ENCODE measurements at regions not wholly inside any gene's neighbourhood (a gene's known extent, or its start where the extent isn't known, plus 50 kb on each side); places are given as distances from the start of the nearest gene placed in this dataset.

DNA sequence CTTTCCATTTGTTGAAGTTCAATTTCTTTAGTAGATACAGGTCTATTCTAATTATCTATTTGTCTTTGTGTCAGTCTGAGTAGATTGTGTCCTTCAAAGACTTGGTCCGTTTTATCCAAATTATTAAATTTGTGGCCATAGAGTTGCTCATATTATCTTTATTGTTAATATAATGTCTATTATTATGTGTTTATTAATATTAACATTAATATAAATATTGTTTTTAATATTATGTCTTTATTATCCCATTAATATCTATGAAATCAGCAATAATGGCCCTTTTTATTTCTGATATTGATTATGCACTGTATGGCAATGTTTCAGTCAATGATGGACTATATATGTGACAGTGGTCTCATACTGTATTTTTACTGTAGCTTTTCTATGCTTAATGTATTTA, 2067.3 kb upstream of the AGA start:
- DNase-seq = no peak

GRCh38 chr4:179521952-179522351, 2079.7 kb upstream of the AGA start:
- no peak for DNase-seq

DNA sequence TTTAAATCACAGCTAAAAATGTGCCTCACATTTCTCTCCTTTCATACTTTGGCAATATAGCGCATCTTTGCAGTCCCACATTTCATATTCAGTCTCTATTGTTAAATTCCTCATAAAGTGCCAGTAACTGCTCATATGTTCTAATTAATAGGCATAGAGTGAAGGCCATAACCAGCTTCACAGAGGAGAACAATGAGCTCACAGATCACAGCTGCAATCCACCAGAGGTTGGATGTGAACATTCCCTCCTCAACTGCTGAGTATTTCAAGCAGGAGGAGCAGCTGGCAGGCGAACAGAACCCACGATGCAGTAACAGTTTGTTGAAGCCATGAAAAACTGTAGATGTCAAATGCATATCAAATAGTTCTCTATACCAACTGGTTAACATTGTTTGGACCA, 2088.7 kb upstream of the AGA start:
- no peak for DNase-seq

- no peak for DNase-seq
These were observed 2094.5 kb upstream of the AGA start for GRCh38 chr4:179536694-179537093.

GRCh38 chr4:179539641-179540040, 2097.4 kb upstream of the AGA start:
- no peak for DNase-seq

DNA sequence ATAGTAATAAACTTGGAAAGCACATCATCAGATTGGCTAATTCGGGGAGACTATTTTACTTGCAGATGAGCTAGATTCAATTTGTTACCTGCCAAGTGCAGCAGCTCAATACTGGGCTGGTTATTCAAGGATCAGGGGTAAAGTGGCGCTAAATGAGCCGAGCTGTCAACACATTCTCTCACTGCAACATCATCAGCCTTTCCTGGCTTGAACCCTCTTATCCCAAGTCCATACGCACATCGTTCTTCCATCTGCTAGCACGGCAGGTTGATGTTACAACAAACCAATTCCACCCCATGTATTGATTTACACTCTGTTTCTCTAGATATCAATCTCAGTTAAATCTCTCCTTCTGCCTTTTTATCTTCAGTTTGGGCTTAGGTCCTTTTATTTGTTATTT, 2101.5 kb upstream of the AGA start:
- DNase-seq = no peak

DNA sequence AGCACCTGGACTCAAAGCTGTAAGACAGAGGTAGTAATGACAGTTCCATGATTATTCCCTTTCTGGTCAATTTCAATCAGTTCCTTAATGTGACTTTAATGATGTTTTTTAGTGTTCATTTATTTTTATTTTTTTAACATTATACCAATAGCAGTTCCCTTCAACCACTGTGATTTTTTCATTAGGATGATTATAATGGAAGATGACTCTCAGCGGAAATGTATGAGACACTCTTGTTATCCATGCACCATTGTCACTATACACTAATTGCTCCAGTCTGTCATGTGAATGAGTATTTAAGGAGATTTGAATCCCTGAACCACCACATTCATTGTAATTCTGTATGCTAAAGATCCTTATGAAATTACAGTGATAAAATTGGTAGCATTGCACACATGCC, 2102.3 kb upstream of the AGA start:
- no peak for DNase-seq

DNA sequence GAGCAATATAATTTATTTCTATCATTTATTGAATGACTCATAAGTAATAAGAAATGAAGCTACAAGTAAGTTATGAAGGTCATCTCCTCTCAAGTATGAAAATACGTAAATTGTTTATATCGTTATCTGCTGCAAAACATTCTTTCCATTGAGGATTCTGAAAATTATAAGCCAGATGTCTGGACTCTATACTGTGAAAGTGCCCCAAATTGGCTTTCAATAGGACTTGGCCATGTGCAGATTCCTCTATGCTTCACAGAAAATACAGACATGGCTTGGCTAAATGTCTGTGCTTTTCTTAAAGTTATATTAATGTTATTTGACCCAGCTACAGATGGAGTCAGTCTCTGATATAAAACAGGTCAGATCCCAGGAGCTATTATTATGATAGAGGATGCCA, 2109.9 kb upstream of the AGA start:
- DNase-seq = no peak

DNA sequence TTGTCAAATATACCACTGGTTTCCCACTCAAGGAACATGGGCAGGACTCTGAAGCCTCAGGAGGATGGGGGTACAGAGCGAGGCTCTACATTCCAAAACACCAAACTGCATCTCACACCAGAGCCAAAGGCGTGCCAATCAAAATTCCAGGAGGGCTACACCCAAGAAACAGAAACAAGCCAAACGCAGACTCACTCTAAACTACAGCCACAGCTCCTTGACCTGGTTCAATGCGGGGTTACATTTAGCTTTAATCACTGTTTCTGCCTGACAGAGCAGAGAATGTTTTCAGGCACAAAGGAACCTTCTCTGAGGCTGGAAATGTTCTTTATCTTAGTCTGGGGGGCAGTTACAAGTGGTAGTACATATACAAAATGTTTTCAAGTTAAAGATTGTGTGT, 2121.5 kb upstream of the AGA start:
- no peak for DNase-seq

GRCh38 chr4:179569549-179569948, 2127.3 kb upstream of the AGA start:
- DNase-seq = no peak

DNA sequence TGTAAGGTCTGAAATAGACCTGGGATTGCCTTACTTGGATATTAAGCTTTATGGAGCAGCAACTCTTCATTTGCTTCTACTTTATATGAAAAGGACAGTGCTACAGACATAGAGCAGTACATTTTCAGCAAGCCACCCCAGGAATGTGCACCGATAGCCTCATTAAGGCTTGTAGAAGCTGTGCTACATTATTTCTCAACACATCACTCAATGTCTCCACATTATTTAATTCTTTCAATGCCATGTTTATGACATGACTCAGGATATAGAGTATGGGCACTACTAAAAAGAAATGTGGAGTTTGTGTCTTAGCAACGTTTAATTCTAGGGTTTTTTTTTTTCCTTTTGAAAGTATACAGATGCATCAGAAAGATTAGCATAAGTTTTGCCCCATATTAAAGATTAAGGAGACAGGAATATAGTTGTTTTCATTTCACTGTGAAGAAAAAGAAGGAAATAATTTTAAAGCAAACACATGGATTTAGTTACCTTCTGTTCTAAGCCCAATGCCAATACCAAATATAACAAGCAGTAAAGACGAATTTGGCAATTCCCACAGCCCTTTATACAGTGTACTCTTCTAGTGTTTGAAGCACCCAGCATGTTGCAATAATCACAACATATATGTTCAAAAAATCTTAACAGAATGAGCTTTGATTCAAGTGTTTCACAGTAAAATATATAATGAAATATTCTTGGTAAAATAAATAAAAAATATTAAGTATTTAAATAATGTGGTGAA, 2140.1 kb upstream of the AGA start:
- no peak for DNase-seq

DNA sequence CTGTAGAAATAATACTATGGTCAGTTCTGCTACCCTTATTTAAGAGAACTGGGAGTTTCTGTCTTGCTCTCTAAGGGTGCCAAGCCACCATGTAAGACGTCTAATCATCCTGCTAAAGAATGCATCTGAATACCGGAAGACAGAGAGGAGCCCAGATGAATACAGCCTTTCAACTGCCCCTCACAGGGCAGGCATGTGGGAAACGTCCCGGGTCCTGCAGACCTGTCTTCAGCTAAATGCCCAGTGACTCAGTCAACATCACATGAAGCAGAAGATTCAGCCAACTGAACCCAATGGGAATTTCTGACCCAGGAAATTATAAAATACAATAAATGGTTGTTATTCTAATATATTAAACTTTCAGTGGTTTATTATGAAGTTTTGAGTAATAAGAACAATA, 2141.0 kb upstream of the AGA start:
- no peak for DNase-seq

- no peak for DNase-seq
These were observed 2141.9 kb upstream of the AGA start for GRCh38 chr4:179584101-179584500.

GRCh38 chr4:179585761-179586160, 2143.5 kb upstream of the AGA start:
- DNase-seq = no peak

DNA sequence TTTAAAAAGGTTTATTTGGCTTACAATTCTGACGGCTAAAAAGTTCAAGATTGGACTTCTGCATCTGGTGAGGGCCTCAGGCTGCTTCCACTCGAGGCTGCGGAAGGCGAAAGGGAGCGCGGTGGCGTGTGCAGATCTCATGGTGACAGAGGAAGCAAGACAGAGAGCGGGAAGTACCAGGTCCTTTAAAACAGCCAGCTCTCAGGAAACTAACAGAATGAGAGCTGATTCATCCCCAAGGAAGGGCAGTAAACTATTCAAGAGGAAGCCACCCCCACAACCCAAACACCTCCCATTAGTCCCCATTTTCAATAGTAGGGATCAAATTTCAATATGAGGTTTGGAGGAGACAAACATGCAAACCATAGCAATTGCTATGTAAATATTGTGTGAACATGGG, 2144.2 kb upstream of the AGA start:
- DNase-seq = no peak

- no peak for DNase-seq
These were observed 2153.6 kb upstream of the AGA start for GRCh38 chr4:179595671-179596410.

GRCh38 chr4:179596621-179597020, 2154.4 kb upstream of the AGA start:
- no peak for DNase-seq

- DNase-seq = no peak
These were observed 2155.1 kb upstream of the AGA start for GRCh38 chr4:179597301-179597700.

GRCh38 chr4:179601671-179602070, 2159.4 kb upstream of the AGA start:
- DNase-seq = no peak

- no peak for DNase-seq
These were observed 2163.0 kb upstream of the AGA start for GRCh38 chr4:179605196-179605595.

DNA sequence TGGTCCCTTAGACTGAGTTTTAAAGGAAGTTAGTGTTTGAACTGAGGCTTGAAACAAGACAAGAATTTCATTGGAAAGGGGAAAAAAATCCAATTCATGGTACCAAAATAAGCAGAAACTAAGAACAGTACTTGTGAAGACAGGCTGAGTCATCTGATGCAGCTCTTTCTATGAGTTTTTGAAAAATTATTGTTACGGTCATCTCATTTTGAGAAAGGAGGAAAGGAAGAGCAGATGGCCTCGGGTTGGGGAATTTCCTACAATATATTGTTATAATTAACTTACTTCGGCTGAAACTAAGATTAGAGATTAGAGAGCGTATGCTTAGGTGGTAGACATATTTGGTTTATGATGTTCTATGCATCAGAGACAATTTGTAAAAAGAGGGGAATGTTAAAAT, 2164.8 kb upstream of the AGA start:
- DNase-seq = no peak

DNA sequence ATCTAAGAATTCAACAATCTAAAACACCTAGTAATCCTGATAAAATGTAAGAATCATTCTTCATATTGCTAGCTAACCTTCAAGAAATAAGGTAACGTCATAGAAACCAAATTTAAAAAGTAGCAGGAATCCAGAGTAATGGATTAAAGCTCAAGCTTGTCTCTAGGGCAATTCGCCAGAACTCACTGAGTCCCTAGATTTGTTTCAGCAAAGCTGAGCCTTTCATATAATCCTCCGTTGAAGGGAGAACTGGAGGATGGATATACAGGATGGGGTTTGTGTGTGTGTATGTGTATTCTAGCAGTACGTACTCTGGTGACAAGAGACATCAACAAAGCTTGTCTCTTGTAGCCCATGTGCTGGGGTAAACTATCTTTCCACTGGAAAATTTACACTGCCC, 2173.5 kb upstream of the AGA start:
- no peak for DNase-seq

GRCh38 chr4:179618966-179619365, 2176.7 kb upstream of the AGA start:
- DNase-seq = no peak

DNA sequence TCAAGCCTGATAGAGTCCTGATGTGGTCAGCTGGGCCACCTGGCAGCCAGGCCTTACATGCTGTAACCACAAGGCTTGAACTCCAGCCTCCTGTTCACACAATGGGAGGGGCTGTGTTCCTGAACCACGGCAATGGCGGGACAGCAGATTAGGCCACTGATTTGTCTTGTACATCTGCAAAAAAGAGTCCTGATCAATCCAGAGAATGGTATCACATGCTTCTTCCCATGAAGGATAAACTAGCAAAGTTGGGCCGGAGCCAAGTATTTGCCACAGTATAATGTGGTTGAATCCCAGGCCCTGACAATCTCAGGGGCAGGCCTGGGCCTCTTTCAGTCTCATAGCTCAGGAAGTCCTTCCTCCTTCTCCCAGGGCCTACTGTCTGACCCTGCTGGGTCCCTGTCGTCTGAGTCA, 2182.5 kb upstream of the AGA start:
- no peak for DNase-seq

DNA sequence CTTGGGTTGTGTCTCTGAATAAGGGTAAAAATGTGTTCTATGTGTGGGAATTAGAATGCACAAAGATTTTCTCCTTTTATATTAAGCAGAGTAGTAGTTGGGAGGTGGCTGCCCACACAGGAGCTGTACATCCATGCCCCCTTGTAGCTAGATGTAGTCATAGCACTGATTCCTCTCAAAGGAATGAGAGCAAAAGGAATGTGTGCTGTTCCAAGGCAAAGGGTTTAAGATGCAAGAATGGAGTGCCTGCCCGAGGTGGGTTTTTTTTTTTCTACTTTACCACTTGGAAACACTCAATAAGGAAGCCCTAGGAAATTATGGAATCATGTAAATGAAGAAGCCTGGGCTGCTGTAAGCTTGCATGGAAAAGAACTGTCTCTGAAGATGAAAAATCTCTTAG, 2183.2 kb upstream of the AGA start:
- no peak for DNase-seq
